ENCODE measurements at regions not wholly inside any gene's neighbourhood (a gene's known extent, or its start where the extent isn't known, plus 50 kb on each side); places are given as distances from the start of the nearest gene placed in this dataset.

- DNase-seq, result no peak
Observed at GRCh38 chr1:115491298-115492018, 150.3 kb upstream of the VANGL1 start.

- no peak for DNase-seq
Observed at GRCh38 chr1:115479055-115479482, 141.0 kb upstream of the NGF start.

- no peak for DNase-seq
Observed at GRCh38 chr1:115477071-115477470, 139.0 kb upstream of the NGF start.

DNA sequence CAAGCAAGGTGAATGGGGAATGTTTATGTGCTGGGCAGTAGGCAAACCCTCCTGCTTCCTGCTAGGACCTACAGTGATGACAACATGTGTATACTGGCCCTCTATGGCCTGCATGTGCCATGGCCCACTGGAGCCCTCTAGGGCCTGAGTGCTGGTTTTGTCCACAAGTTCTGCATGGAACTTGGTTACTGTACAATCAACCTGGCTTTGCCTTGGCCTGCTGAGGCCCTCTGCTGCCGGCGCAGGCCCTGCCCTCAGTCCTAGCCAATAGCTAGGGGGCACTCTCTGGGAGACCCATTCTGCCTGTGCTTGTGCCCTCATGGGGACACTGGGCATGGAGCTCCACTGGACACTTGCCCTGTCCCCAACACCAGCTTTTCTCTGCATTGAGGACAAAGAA, 138.6 kb upstream of the NGF start:
- no peak for DNase-seq

DNA sequence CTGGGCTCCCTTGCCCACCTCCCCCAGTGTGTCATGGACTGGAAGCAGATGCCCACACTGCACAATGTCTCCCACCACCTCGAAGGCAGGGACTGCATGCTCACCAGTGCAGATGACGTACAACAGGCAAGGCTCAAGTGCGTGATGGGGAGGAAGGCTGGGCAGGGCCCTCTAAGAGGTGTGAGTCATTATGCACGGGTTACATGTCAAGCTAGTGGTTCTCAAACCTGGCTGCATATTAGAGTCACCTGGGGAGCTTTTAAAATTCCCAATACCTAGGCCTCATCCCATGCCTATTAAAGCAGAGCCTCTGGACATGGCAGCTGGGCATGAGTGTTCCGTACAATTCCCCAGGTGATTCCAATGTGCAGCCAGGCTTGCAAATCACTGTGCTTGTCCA, 137.9 kb upstream of the NGF start:
- DNase-seq, result no peak

- no peak for DNase-seq
Observed at GRCh38 chr1:115475252-115475651, 137.2 kb upstream of the NGF start.

GRCh38 chr1:115473986-115474565, 136.0 kb upstream of the NGF start:
- no peak for DNase-seq

GRCh38 chr1:115469703-115470476, 131.8 kb upstream of the NGF start:
- DNase-seq, result no peak

DNA sequence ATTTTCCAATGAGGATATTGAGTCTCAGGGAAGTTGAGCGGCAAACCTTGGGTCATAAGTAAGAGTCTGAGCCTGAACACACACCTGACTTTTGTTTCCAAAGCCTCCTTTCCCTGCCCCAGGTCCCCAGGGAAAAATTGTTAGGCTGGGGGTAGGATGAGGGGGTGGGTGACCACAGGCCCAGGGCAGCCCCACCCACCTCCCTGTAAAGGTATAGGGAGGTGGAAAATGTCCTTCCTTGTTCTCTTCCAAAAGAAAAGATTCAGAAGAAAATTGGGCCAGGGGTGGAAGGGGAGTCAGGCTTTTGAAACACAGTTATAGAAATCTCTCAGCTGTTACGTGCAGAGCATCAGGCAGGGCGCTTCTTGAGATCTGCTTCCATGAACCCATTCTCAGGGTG, 129.7 kb upstream of the NGF start:
- DNase-seq, result no peak

DNA sequence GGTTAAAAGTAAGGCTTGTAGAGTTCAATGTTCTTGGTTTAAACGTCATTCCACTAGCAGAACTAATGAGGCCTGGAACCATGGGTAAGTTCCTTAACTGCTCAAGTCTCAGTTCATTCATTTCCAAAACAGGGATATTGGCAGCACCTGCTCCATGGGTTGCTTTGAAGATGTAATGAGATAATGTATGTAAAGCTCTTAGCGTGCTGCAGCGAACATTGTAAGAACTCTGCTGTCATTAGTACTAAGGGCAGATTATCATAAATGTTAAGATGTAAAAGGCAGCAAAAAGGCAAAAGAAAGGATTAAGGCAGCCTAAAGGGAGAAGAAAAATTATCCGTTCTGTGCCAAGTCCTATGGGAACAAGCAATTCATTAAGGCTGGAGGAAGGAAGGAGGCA, 129.1 kb upstream of the NGF start:
- DNase-seq, result no peak

GRCh38 chr1:115466433-115466832, 128.4 kb upstream of the NGF start:
- no peak for DNase-seq

DNA sequence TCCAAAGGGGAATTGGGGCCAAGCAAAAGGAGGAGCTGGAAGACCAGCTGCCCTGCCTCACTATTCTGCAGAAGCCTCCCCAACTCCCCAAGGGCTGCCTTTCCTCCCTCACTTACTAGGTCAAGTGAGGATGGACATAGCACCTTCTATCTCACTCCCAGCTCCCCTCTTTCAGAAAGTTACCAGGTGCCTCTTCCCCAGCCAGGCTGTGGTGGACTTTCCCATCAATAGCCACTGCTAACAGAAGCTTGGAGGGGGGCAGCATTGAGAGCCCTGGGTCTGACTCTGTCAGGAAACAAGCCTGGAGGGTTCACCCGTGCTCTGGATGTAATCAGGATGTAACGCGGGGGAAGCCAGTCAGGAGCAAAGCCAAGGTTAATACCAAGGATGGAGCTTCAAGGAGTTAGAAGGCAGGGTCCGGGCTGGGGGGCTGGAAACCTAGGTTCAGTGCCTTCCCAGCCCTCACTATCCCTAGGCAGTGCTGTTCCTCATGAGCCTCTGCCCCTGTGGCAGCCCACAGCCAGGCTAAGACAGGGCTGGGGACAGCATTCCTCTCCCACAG, 127.8 kb upstream of the NGF start:
- DNase-seq, result no peak

DNA sequence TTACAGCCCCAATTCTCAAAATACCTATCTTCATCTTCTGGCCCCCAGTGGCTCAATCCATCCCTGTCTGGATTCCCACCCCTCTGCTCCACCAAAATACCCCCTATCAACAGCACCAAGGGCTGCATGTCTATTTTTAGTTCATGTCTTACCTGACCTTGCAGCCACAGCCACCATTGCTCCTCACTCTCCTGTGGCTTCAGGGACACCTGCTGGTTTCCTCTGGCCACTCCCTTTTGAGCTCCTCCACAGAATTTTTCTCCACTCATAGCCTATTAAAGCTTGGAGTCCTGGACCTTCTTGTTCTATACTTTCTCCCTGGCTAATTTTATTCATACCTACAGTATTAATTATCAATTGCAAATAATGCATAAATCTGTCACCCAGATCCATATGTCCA, 125.3 kb upstream of the NGF start:
- DNase-seq, result no peak

- no peak for DNase-seq
Observed at GRCh38 chr1:115462566-115463076, 124.6 kb upstream of the NGF start.

DNA sequence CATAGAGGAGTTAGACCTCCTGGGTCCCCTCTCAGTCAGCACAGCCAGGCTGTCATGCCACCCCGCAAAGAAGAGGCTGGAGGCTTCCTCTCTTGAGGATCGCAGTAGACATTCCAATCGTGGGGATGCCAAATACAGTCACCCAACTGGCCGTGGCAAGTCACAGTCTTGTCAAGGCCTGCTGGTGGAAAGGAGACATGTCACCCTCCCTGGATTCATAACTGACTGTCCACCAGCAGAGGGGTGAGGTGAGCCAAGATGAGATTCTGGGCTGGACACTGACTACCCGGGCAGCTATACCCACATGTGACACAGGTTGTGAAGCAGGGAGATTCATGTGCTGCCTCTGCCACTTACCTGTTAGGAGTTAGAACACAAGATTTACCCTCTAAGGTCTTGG, 123.5 kb upstream of the NGF start:
- DNase-seq, result no peak

GRCh38 chr1:115459161-115459560, 121.1 kb upstream of the NGF start:
- DNase-seq, result no peak

DNA sequence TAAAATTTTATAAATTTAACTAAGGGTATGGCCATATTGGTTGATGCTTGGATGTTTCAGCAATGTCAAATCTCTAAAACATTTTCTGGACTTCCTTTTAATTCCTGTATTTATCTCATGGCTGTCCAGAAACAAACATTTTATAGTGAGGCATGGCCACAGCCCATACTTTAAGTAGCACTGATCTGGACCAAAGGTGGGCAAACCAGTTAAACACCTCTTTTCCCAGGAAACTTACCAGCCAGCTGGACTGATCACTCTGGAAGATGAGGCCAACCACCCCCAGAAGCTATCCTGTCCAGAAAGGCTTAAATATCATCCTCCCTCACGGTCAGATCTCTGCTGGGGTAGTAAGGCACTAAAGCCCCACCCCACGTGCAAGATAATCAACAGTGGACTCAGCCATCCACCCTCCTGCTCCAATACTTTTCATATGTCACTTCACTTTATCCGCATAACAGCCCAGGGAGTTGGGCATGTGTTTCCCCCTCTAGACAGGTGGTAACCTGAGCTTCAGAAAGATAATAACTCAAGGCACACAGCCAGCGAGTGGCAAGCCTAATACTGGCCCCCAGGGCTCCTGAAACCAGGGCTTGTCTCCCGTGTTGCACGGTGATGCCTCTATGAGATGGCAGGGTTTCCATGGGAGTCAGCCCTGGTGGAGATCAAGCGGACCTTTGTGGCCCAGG, 120.5 kb upstream of the NGF start:
- no peak for DNase-seq

DNA sequence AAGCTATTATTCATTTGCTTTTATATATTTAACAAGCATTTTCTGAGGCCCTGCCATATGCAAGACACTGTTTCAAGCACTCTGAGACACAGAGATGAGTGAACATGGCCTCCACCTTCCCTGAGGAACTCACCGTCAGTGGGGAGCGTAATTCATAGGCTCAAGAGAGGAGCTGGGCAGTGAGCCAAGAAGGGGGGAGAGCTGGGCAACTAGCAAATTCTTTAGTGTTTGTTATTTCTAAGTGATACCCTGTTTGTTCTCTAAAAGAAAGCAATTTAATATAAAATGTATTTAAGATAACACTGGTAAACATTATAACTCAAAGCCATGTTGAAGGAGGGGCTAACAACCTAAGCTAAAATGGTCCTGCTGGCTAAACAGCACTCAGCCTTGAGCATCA, 119.2 kb upstream of the NGF start:
- no peak for DNase-seq

GRCh38 chr1:115456441-115456961, 118.5 kb upstream of the NGF start:
- no peak for DNase-seq

GRCh38 chr1:115454837-115455511, 116.9 kb upstream of the NGF start:
- DNase-seq, result no peak

DNA sequence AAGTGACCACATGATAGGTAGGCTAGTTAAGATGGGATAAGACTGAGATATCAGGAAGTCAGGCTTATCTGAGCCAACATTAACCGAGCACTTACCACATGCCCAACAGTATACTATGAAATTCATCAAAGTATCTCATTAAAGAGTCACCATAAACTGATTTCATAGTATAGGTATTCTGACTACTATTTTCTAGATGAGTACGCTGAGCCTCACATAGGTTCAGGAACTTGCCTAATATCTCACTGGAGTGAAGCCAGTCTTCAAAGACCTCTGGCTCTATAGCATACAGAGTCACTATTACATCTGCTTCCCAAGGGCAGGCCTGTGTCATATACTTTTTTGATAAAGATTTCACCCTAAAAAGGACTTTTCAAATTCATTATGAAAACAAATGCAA, 115.6 kb upstream of the NGF start:
- DNase-seq, result no peak

All from 8988T (cell line).